A673 (cell line): ENCODE measurements at regions not wholly inside any gene's neighbourhood (a gene's known extent, or its start where the extent isn't known, plus 50 kb on each side); places are given as distances from the start of the nearest gene placed in this dataset.

Experiments used
- CTCF ChIP-seq: fragments of 300-800, 200-600 bp; sonication (generic); conservative IDR thresholded peaks from 2 replicates; pipeline ENCODE4 v1.5.1; 2017; ENCODE audit warnings: low read depth, mild to moderate bottlenecking, antibody characterized with exemption, low read length, moderate library complexity, mixed read lengths
- EZH2 ChIP-seq: fragments of 200-600 bp; sonication (generic); IDR thresholded peaks from 2 replicates; pipeline ENCODE4 v1.6.1; 2017; ENCODE audit warnings: borderline replicate concordance, low read depth, mild to moderate bottlenecking, mixed read lengths, antibody characterized with exemption, low read length; ENCODE audit not compliant: poor library complexity, severe bottlenecking

DNA sequence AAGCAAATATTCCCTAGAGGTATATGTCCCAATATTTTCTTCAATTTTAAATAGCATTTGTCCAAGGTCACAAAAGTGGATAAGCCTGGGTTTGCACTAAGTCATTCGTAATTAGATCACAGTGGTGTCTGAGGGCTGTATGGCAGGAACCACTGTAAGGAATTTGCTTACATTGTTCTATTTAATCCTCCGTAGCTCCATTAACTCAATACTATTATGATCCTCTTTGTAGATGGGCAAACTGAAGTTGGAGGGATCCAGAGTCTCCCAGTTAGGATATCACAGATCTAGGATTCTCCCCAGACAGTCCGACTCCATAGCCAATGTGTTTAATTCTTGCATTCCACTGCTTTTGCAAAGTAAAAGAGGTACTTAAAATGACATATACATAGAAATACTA is 242.7 kb upstream of the DCAF8L1 start:
- TF ChIP-seq CTCF, result no peak
- no peak for TF ChIP-seq EZH2
